Mesenchymal stem cell (in vitro differentiated cells and primary cell): ENCODE measurements at regions not wholly inside any gene's neighbourhood (a gene's known extent, or its start where the extent isn't known, plus 50 kb on each side); places are given as distances from the start of the nearest gene placed in this dataset.

ENCODE experiments used
- DNase-seq: peaks from one replicate; pipeline ENCODE4 v3.0.0-alpha.2; 2013
- H2AFZ ChIP-seq: one replicate; pipeline ENCODE4 v1.6.1; 2013; ENCODE audit warnings: low read depth, mild to moderate bottlenecking, control low read depth, inconsistent platforms, low read length, moderate library complexity
- H2AK5ac ChIP-seq: 2 replicates; pipeline ENCODE4 v1.6.1; 2013; ENCODE audit warnings: low read length, moderate library complexity, mild to moderate bottlenecking, inconsistent platforms; ENCODE audit not compliant: severe bottlenecking
- H2BK120ac ChIP-seq: one replicate; pipeline ENCODE4 v1.6.1; 2013; ENCODE audit warnings: low read depth, mild to moderate bottlenecking, inconsistent platforms, low read length, moderate library complexity
- H2BK12ac ChIP-seq, 2 experiments: one replicate each; pipeline ENCODE4 v1.6.1; 2013; ENCODE audit warnings: inconsistent platforms in 2 of 2, low read length in 2 of 2, mild to moderate bottlenecking in 2 of 2, moderate library complexity in 2 of 2, control low read depth in 1 of 2
- H2BK15ac ChIP-seq: one replicate; pipeline ENCODE4 v1.6.1; 2013; ENCODE audit warnings: mild to moderate bottlenecking, low read depth, inconsistent platforms; ENCODE audit not compliant: poor library complexity, severe bottlenecking
- H2BK5ac ChIP-seq: 2 replicates; pipeline ENCODE4 v1.6.1; 2013; ENCODE audit warnings: low read depth, mild to moderate bottlenecking, low read length, control low read depth, inconsistent platforms; ENCODE audit not compliant: poor library complexity, severe bottlenecking
- H3K14ac ChIP-seq, 2 experiments: one replicate each; pipeline ENCODE4 v1.6.1; 2013; ENCODE audit warnings: inconsistent platforms in 2 of 2, low read length in 2 of 2, control low read depth in 1 of 2, mild to moderate bottlenecking in 1 of 2, moderate library complexity in 1 of 2
- H3K18ac ChIP-seq, 2 experiments: one replicate each; pipeline ENCODE4 v1.6.1; 2013; ENCODE audit warnings: inconsistent platforms in 2 of 2, low read length in 2 of 2, control low read depth in 1 of 2, low read depth in 1 of 2, mild to moderate bottlenecking in 1 of 2
- H3K23ac ChIP-seq, 2 experiments: one replicate each; pipeline ENCODE4 v1.6.1; 2013; ENCODE audit warnings: inconsistent platforms in 2 of 2, low read length in 2 of 2, mild to moderate bottlenecking in 2 of 2, moderate library complexity in 2 of 2, control low read depth in 1 of 2
- H3K27ac ChIP-seq: 2 replicates; pipeline ENCODE4 v1.5.1; 2013; ENCODE audit warnings: mild to moderate bottlenecking, moderate library complexity, low read length, control low read depth, inconsistent platforms; ENCODE audit not compliant: poor library complexity, severe bottlenecking
- H3K27me3 ChIP-seq, 2 experiments: 2 replicates each; pipeline versions ENCODE4 v1.6.1 to v1.7.0; 2013; ENCODE audit warnings: low read length in 2 of 2, mild to moderate bottlenecking in 2 of 2, moderate library complexity in 2 of 2, control low read depth in 1 of 2, inconsistent platforms in 1 of 2; ENCODE audit not compliant: control insufficient read depth in 1 of 2, insufficient read depth in 1 of 2
- H3K36me3 ChIP-seq, 2 experiments: 2 replicates each; pipeline versions ENCODE4 v1.6.1 to v1.7.0; 2013; ENCODE audit warnings: low read length in 2 of 2, control low read depth in 1 of 2, inconsistent platforms in 1 of 2, low read depth in 1 of 2, mild to moderate bottlenecking in 1 of 2; ENCODE audit not compliant: insufficient read depth in 2 of 2, control insufficient read depth in 1 of 2
- H3K4ac ChIP-seq, 2 experiments: one replicate each; pipeline ENCODE4 v1.6.1; 2013; ENCODE audit warnings: inconsistent platforms in 2 of 2, low read length in 2 of 2, mild to moderate bottlenecking in 2 of 2, moderate library complexity in 2 of 2, control low read depth in 1 of 2, low read depth in 1 of 2
- H3K4me1 ChIP-seq: 2 replicates; pipeline ENCODE4 v1.6.1; 2013; ENCODE audit warnings: low read depth, low read length, control low read depth; ENCODE audit not compliant: control insufficient read depth, insufficient read depth
- H3K4me2 ChIP-seq: 2 replicates; pipeline ENCODE4 v1.6.1; 2013; ENCODE audit warnings: low read length, mild to moderate bottlenecking, inconsistent platforms; ENCODE audit not compliant: poor library complexity, severe bottlenecking
- H3K4me3 ChIP-seq, 2 experiments: 2 replicates each; pipeline versions ENCODE4 v1.5.1 to v1.7.0; 2013; ENCODE audit warnings: low read length in 2 of 2, mild to moderate bottlenecking in 2 of 2, control low read depth in 1 of 2, low read depth in 1 of 2; ENCODE audit not compliant: insufficient read depth in 1 of 2
- H3K79me1 ChIP-seq: replicated peaks from 2 replicates; pipeline ENCODE4 v1.6.1; 2013; ENCODE audit warnings: mild to moderate bottlenecking, control low read depth, low read length, inconsistent platforms; ENCODE audit not compliant: poor library complexity, severe bottlenecking
- H3K9ac ChIP-seq: 2 replicates; pipeline ENCODE4 v1.7.0; 2013; ENCODE audit warnings: mild to moderate bottlenecking, low read length, moderate library complexity
- H3K9me3 ChIP-seq: 2 replicates; pipeline ENCODE4 v1.7.0; 2013; ENCODE audit warnings: mild to moderate bottlenecking, low read length; ENCODE audit not compliant: control insufficient read depth
- H4K8ac ChIP-seq: one replicate; pipeline ENCODE4 v1.6.1; 2013; ENCODE audit warnings: inconsistent platforms, mild to moderate bottlenecking, low read length, moderate library complexity
- H4K91ac ChIP-seq: one replicate; pipeline ENCODE4 v1.6.1; 2013; ENCODE audit warnings: mild to moderate bottlenecking, low read length, inconsistent platforms
- WGBS: methylation state at CpG from one replicate; pipeline ENCODE4 v1.1.7; 2013; ENCODE audit warnings: mixed read lengths; 5-methylcytosine and 5-hydroxymethylcytosine counted together

GRCh38 chr10:28091913-28092312 lies 93.0 kb upstream of the ODAD2 start:
- Histone ChIP-seq H2AK5ac (no peak overlapping the region), H3K4ac (no peak overlapping the region), H4K8ac (no peak overlapping the region), H3K9ac (no peak overlapping the region), H3K23ac (no peak overlapping the region), H3K27me3 (no peaks in the 10 kb centered on the region), H3K18ac (no peak overlapping the region), H4K91ac (no peak overlapping the region), H2BK12ac (no peak overlapping the region), H3K4me2 (no peak overlapping the region), H3K36me3 (peaks cover 0 to 4% of the 10 kb centered on the region in 2 experiments), H2BK5ac (no peak overlapping the region), H3K9me3 (no peaks in the 10 kb centered on the region), H2AFZ (no peak overlapping the region), H2BK120ac (no peak overlapping the region), H2BK15ac (no peak overlapping the region), H3K4me1 (peaks cover 3% of the 10 kb centered on the region), H3K14ac (no peak overlapping the region), H3K4me3 (no peak overlapping the region), H3K27ac (no peak overlapping the region), H3K79me1 (peaks cover 1% of the 10 kb centered on the region)
- WGBS = 95% methylated on average over 2 of the region's 2 CpGs
- DNase-seq = no peak

DNA sequence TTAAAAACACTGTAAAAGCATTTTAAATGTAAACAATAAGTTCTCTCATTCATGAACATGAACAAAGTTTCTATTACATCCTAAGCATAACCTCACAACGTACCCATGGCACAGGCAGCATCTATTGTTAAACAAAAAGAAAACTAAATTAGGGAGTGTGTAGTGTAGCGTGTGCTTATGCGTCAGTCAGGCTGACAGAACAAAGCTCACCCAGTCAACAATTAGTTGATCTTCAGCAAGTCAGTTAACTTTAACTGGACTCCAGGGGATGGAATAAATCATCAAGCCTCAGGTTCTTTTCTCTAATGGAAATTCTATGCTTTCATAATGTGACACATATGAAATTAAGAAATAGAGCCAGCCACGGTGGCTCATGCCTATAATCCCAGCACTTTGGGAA lies 91.6 kb upstream of the ODAD2 start:
- Histone ChIP-seq H3K9ac (no peak overlapping the region), H4K91ac (no peak overlapping the region), H3K14ac (no peak overlapping the region), H3K4me3 (no peak overlapping the region), H2BK5ac (no peak overlapping the region), H3K18ac (no peak overlapping the region), H3K27ac (no peak overlapping the region), H2BK120ac (no peak overlapping the region), H2BK15ac (no peak overlapping the region), H3K36me3 (peaks cover 0 to 4% of the 10 kb centered on the region in 2 experiments), H3K9me3 (no peaks in the 10 kb centered on the region), H3K79me1 (peaks cover 1% of the 10 kb centered on the region), H3K23ac (no peak overlapping the region), H4K8ac (no peak overlapping the region), H2AFZ (no peak overlapping the region), H3K27me3 (no peaks in the 10 kb centered on the region), H3K4me2 (no peak overlapping the region), H2BK12ac (no peak overlapping the region), H3K4me1 (peaks cover 3% of the 10 kb centered on the region), H2AK5ac (no peak overlapping the region), H3K4ac (no peak overlapping the region)
- DNase-seq = no peak
- WGBS = 98% methylated on average over 3 of the region's 4 CpGs

DNA sequence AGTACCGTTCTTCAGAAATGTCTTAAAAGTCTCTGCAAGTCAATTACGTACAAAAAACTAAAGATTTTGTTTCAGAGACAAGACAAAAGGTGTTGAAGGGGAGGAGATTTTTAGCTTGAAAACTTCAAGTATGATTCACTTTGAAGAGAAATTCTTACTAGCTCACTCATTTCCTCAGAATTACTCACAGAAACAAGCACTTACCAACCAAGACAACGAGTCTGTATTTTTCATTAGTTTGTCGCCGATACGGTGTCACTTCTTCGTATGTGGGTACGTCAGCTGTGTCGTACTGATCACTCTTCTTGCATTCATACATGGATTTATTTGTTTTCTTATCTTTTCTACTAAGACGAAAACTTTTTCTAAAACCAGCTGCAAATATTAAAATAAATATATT lies 90.6 kb upstream of the ODAD2 start:
- no peak overlapping the region for H4K8ac ChIP-seq
- no peaks in the 10 kb centered on the region for H3K9me3 ChIP-seq
- no peaks in the 10 kb centered on the region for H3K27me3 ChIP-seq
- peak; percentile 93 for DNase-seq
- no peak overlapping the region for H3K23ac ChIP-seq
- H3K9ac ChIP-seq = no peak overlapping the region
- H4K91ac ChIP-seq = no peak overlapping the region
- H3K18ac ChIP-seq = no peak overlapping the region
- peaks cover 1% of the 10 kb centered on the region for H3K79me1 ChIP-seq
- no peak overlapping the region for H2AK5ac ChIP-seq
- H3K14ac ChIP-seq = no peak overlapping the region
- no peak overlapping the region for H3K4me2 ChIP-seq
- no peak overlapping the region for H2BK12ac ChIP-seq
- H2BK120ac ChIP-seq = no peak overlapping the region
- no peak overlapping the region for H3K4me3 ChIP-seq
- no peak overlapping the region for H2BK5ac ChIP-seq
- H3K4ac ChIP-seq = no peak overlapping the region
- peak overlapping the region; percentile 79 for H3K27ac ChIP-seq
- peaks cover 3% of the 10 kb centered on the region for H3K4me1 ChIP-seq
- H2AFZ ChIP-seq = no peak overlapping the region
- peaks cover 0 to 4% of the 10 kb centered on the region in 2 experiments for H3K36me3 ChIP-seq
- H2BK15ac ChIP-seq = no peak overlapping the region
- WGBS = 11% methylated on average over 5 of the region's 10 CpGs

- no peak overlapping the region for H3K9ac ChIP-seq
- no peak overlapping the region for H3K4ac ChIP-seq
Measured at GRCh38 chr10:28087661-28088351, 88.9 kb upstream of the ODAD2 start.

More at GRCh38 chr10:28087661-28088351, 88.9 kb upstream of the ODAD2 start:
- 88% methylated on average over 1 of the region's 2 CpGs for WGBS
- no peak overlapping the region for H2BK5ac ChIP-seq
- H3K27me3 ChIP-seq = no peaks in the 10 kb centered on the region
- no peak overlapping the region for H2AFZ ChIP-seq
- H3K79me1 ChIP-seq = peaks cover 3% of the 10 kb centered on the region
- DNase-seq = peak; percentile 90
- H3K14ac ChIP-seq = no peak overlapping the region
- H3K4me3 ChIP-seq = no peak overlapping the region
- no peak overlapping the region for H2AK5ac ChIP-seq
- peaks cover 3% of the 10 kb centered on the region for H3K4me1 ChIP-seq
- no peak overlapping the region for H2BK120ac ChIP-seq
- peak overlapping the region in 1 of 2 experiments; percentile 80 for H3K18ac ChIP-seq
- H4K8ac ChIP-seq = peak overlapping the region; percentile 87
- H3K9me3 ChIP-seq = no peaks in the 10 kb centered on the region
- peak overlapping the region in 1 of 2 experiments; percentile 42 for H2BK12ac ChIP-seq
- peak overlapping the region; percentile 87 for H4K91ac ChIP-seq
- peaks cover 0 to 4% of the 10 kb centered on the region in 2 experiments for H3K36me3 ChIP-seq
- H2BK15ac ChIP-seq = no peak overlapping the region
- no peak overlapping the region for H3K27ac ChIP-seq
- no peak overlapping the region for H3K23ac ChIP-seq
- H3K4me2 ChIP-seq = no peak overlapping the region
